HepG2 (cell line): ENCODE measurements at regions not wholly inside any gene's neighbourhood (a gene's known extent, or its start where the extent isn't known, plus 50 kb on each side); places are given as distances from the start of the nearest gene placed in this dataset.

ENCODE experiments used
- ATAC-seq: fragments of 200-7000 bp; cut with Tn5 transposase; 3 replicates; pipeline ENCODE4 v1.9.1; 2020; ENCODE audit warnings: mild to moderate bottlenecking, moderate library complexity
- BruUV-seq: library from RNA; stranded (reverse); fragments of 400-500 nt; replicated peaks from 2 replicates; lab custom pipeline; 2021; lab: Mats Ljungman, UMichigan
- CTCF ChIA-PET: fragments of 300-600 bp; formaldehyde crosslinking; extraction: SDS; loops from one replicate; lab custom pipeline; 2021; ENCODE audit warnings: low total read pairs, inconsistent platforms, low intra/inter-chr PET ratio; lab: Yijun Ruan, JAX
- POLR2A ChIA-PET: fragments of 350-600 bp; sonication (Branson Sonifier 250); formaldehyde crosslinking; loops from one replicate; lab custom pipeline; 2020; ENCODE audit warnings: antibody characterized with exemption, inconsistent platforms; lab: Yijun Ruan, JAX
- DNase-seq: peaks from one replicate; pipeline ENCODE4 v3.0.0-alpha.2; 2015; ENCODE audit warnings: low spot score
- FAIRE-seq: peaks from 3 replicates; lab custom pipeline; 2011; peaks lifted over from hg19 to GRCh38; lab: Jason Lieb, UNC
- H2AFZ ChIP-seq: one replicate; pipeline ENCODE4 v1.6.1; 2011; ENCODE audit warnings: low read length, inconsistent platforms
- H3K27ac ChIP-seq: fragments of 300-600 bp; 3 replicates; pipeline ENCODE4 v1.8.0; 2011; ENCODE audit warnings: mixed run types, mild to moderate bottlenecking, mixed read lengths, low read length, inconsistent platforms; ENCODE audit not compliant: insufficient read depth; ENCODE audit errors: extremely low read length
- H3K27me3 ChIP-seq, 2 experiments: fragments of 200-600 bp in 1 of 2; 2 replicates in 1 of 2; 3 replicates in 1 of 2; pipeline versions ENCODE4 v1.6.0 to v1.8.0; 2011; ENCODE audit warnings: low read length in 2 of 2, mild to moderate bottlenecking in 2 of 2, moderate library complexity in 2 of 2, inconsistent platforms in 1 of 2; ENCODE audit not compliant: insufficient read depth in 2 of 2, control insufficient read depth in 1 of 2
- H3K36me3 ChIP-seq, 2 experiments: fragments of 200-600 bp in 1 of 2; replicated peaks in 1 of 2; 2 replicates in 1 of 2; 3 replicates in 1 of 2; pipeline versions ENCODE4 v1.5.1 to v1.8.0; 2011; ENCODE audit warnings: low read length in 2 of 2, inconsistent platforms in 1 of 2; ENCODE audit not compliant: insufficient read depth in 2 of 2, control insufficient read depth in 1 of 2
- H3K4me1 ChIP-seq: 2 replicates; pipeline ENCODE4 v1.5.1; 2012; ENCODE audit warnings: low read length, inconsistent platforms; ENCODE audit not compliant: insufficient read depth
- H3K4me2 ChIP-seq: 2 replicates; pipeline ENCODE4 v1.6.0; 2011; ENCODE audit warnings: low read depth, low read length, inconsistent platforms
- H3K4me3 ChIP-seq, 3 experiments: fragments of 200-600 bp in 1 of 3; sonication (generic), shearing (Covaris generic) in 1 of 3; replicated peaks in 1 of 3; 2 replicates each; pipeline ENCODE4 v1.5.1; 2011 to 2016; ENCODE audit warnings: low read length in 3 of 3, inconsistent platforms in 2 of 3, low read depth in 2 of 3, mild to moderate bottlenecking in 2 of 3, control low read depth in 1 of 3, mixed read lengths in 1 of 3; ENCODE audit not compliant: insufficient read depth in 1 of 3
- H3K79me2 ChIP-seq: one replicate; pipeline ENCODE4 v1.6.1; 2011; ENCODE audit warnings: low read length, inconsistent platforms; ENCODE audit not compliant: insufficient read depth
- H3K9ac ChIP-seq: 2 replicates; pipeline ENCODE4 v1.6.0; 2011; ENCODE audit warnings: mild to moderate bottlenecking, low read depth, low read length, inconsistent platforms; ENCODE audit not compliant: insufficient read depth
- H3K9me3 ChIP-seq: 2 replicates; pipeline ENCODE4 v1.5.1; 2012; ENCODE audit warnings: mild to moderate bottlenecking, low read length
- H4K20me1 ChIP-seq: 2 replicates; pipeline ENCODE4 v1.6.0; 2011; ENCODE audit warnings: inconsistent platforms, mild to moderate bottlenecking, low read length, moderate library complexity; ENCODE audit not compliant: insufficient read depth
- GMEB1 ChIP-seq: sonication (generic); formaldehyde crosslinking; IDR thresholded peaks from 2 replicates; pipeline ENCODE4 v1.5.1; 2020; ENCODE audit warnings: missing genetic modification reagents, mild to moderate bottlenecking, borderline replicate concordance
- HNRNPL ChIP-seq: fragments of 200-400 bp; formaldehyde crosslinking; IDR thresholded peaks from 2 replicates; pipeline ENCODE4 v1.6.1; 2017; ENCODE audit warnings: mild to moderate bottlenecking, low read depth, low read length
- NR2F1 ChIP-seq, 2 experiments: fragments of 450-650 bp in 1 of 2; formaldehyde crosslinking in 1 of 2; IDR thresholded peaks; 2 replicates each; pipeline versions ENCODE4 v1.5.0 to v1.6.1; 2016 to 2020; ENCODE audit warnings: mild to moderate bottlenecking in 1 of 2, missing compliant biosample characterization in 1 of 2, missing genetic modification reagents in 1 of 2, moderate library complexity in 1 of 2
- NR2F6 ChIP-seq, 2 experiments: IDR thresholded peaks; 2 replicates each; pipeline ENCODE4 v1.6.1; 2016; ENCODE audit warnings: antibody characterized with exemption in 1 of 2, mild to moderate bottlenecking in 1 of 2
- PRDM10 ChIP-seq: sonication (generic); formaldehyde crosslinking; IDR thresholded peaks from 2 replicates; pipeline ENCODE4 v1.4.0; 2020; ENCODE audit warnings: low read depth, missing genetic modification reagents
- RBFOX2 ChIP-seq: fragments of 200-400 bp; formaldehyde crosslinking; IDR thresholded peaks from 2 replicates; pipeline ENCODE4 v1.6.1; 2017; ENCODE audit warnings: low read depth, mild to moderate bottlenecking, low read length
- WGBS: methylation state at CpG from one replicate; pipeline ENCODE4 v1.1.6; 2017; ENCODE audit warnings: low lambda C conversion rate; 5-methylcytosine and 5-hydroxymethylcytosine counted together
- in situ Hi-C: cut with HindIII; loops from 2 replicates; pipeline ENCODE4 v1.10.0; 2017; ENCODE audit warnings: low pct_unique_long_range_greater_than_20kb; ENCODE audit not compliant: extremely low pct_ligation_motif_present
- intact Hi-C: fragments of 100-400 bp; cut with micrococcal nuclease; formaldehyde crosslinking; loops from one replicate; pipeline ENCODE4 v1.10.0; 2022; ENCODE audit not compliant: unreplicated experiment

- intact Hi-C loops: no loop called here
- DNase-seq: no peak
- no peak overlapping the region for H3K4me3 ChIP-seq
These were observed 52.3 kb upstream of the EGFL7 start for GRCh38 chr9:136610426-136610825.

More at GRCh38 chr9:136610426-136610825, 52.3 kb upstream of the EGFL7 start:
- FAIRE-seq: no peak
- H4K20me1 ChIP-seq: peaks cover 6% of the 10 kb centered on the region; the same call in 1 of the 2 replicates
- CTCF ChIA-PET: no interaction called here
- no peak overlapping the region for H3K9ac ChIP-seq
- H3K4me1 ChIP-seq: peaks cover 11% of the 10 kb centered on the region; the same call in 1 of the 2 replicates
- TF ChIP-seq GMEB1 (CRISPR knock-in tag) (no peak), RBFOX2 (no peak), NR2F1 (CRISPR knock-in tag; IDR thresholded peaks at IDR 0.05) (0 out of 4 replicates have a peak, but pooled peaks of 1 of the 2 experiments have one; percentile 15), PRDM10 (no peak), HNRNPL (0 out of 2 replicates have a peak, but pooled peaks have one; percentile 39), NR2F6 (IDR thresholded peaks at IDR 0.05) (no peak), NR2F6 (CRISPR knock-in tag; IDR thresholded peaks at IDR 0.05) (peak; percentile 14; the same call in 1 of the 2 replicates)
- TF ChIP-seq, all 625 proteins: peak for 3
- H3K27ac ChIP-seq: no peak overlapping the region
- no peaks in the 10 kb centered on the region for H3K9me3 ChIP-seq
- WGBS: 20% methylated on average over 8 of the region's 14 CpGs
- H3K4me2 ChIP-seq: no peak overlapping the region
- no TSS peak for BruUV-seq
- ATAC-seq: peak; percentile 33
- H3K36me3 ChIP-seq: no peaks in the 10 kb centered on the region
- in situ Hi-C loops: no loop called here
- H3K27me3 ChIP-seq: peaks cover 30 to 74% of the 10 kb centered on the region in 2 experiments; a peak in 4 of 5 replicates
- POLR2A ChIA-PET: no interaction called here
- H2AFZ ChIP-seq: no peak overlapping the region
- no peaks in the 10 kb centered on the region for H3K79me2 ChIP-seq
